Activated CD4-positive, alpha-beta T cell treated with anti-CD3 and anti-CD28 coated beads for 36 hours (primary cell): ENCODE measurements at regions not wholly inside any gene's neighbourhood (a gene's known extent, or its start where the extent isn't known, plus 50 kb on each side); places are given as distances from the start of the nearest gene placed in this dataset.

Experiments used
- ATAC-seq: fragments of 200-7000 bp; cut with Tn5 transposase; one replicate; pipeline ENCODE4 v1.10.0; 2021; ENCODE audit warnings: mild to moderate bottlenecking, moderate library complexity
- CTCF ChIA-PET: fragments of 350-600 bp; sonication (Branson Sonifier 250); formaldehyde crosslinking; loops from one replicate; lab custom pipeline; 2021; ENCODE audit warnings: antibody characterized with exemption; lab: Charles Lee
- POLR2A ChIA-PET: fragments of 350-600 bp; sonication (Branson Sonifier 250); formaldehyde crosslinking; loops from one replicate; lab custom pipeline; 2021; ENCODE audit warnings: antibody characterized with exemption, inconsistent platforms; lab: Charles Lee
- DNase-seq: peaks from one replicate; pipeline ENCODE4 v3.0.0-alpha.2; 2020
- H3K27ac Mint-ChIP-seq: one replicate; pipeline ENCODE4 v1.8.0; 2021; ENCODE audit warnings: mixed read lengths
- H3K27me3 Mint-ChIP-seq: one replicate; pipeline ENCODE4 v1.8.0; 2021; ENCODE audit warnings: mixed read lengths
- H3K36me3 Mint-ChIP-seq: one replicate; pipeline ENCODE4 v1.8.0; 2021; ENCODE audit warnings: low read depth, mixed read lengths
- H3K4me1 Mint-ChIP-seq: one replicate; pipeline ENCODE4 v1.8.0; 2021; ENCODE audit warnings: mixed read lengths
- H3K4me3 Mint-ChIP-seq: one replicate; pipeline ENCODE4 v1.8.0; 2021; ENCODE audit warnings: mild to moderate bottlenecking, moderate library complexity, mixed read lengths
- H3K9me3 Mint-ChIP-seq: one replicate; pipeline ENCODE4 v1.8.0; 2021; ENCODE audit warnings: low read depth, mixed read lengths
- intact Hi-C, 2 experiments: fragments of 100-400 bp; cut with DNase I in 1 of 2; cut with micrococcal nuclease in 1 of 2; formaldehyde crosslinking; loops; one replicate each; pipeline versions ENCODE4 v1.14.2 to v1.15.1; 2022 to 2024; cut with DNase I, micrococcal nuclease

DNA sequence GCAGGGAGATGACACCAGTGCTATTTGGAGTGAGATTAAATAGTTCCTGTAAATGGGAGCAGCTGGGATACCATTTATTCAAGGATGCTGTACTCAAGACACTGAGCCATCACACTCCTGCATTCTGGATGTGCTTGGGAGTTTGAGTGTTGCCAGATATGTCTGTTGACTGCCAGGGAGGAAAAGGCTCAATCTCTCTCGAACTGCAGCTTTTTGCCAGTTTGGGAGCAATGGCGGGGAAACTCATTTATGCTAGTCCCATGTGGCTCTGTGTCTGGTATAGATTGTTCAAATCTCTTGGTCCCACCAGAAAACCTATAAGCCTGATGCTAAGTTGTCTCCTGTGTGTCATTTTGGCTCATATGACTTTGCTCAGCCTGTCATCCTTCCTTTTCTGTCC is 363.6 kb downstream of the WDR72 start:
- H3K27me3 Mint-ChIP-seq: no peaks in the 10 kb centered on the region
- no peaks in the 10 kb centered on the region for H3K36me3 Mint-ChIP-seq
- intact Hi-C loops: no loop called here
- ATAC-seq (no peak), DNase-seq (no peak)
- CTCF ChIA-PET: no interaction called here
- no peak overlapping the region for H3K27ac Mint-ChIP-seq
- no peak overlapping the region for H3K4me3 Mint-ChIP-seq
- POLR2A ChIA-PET: no interaction called here
- no peaks in the 10 kb centered on the region for H3K9me3 Mint-ChIP-seq
- H3K4me1 Mint-ChIP-seq: no peaks in the 10 kb centered on the region

GRCh38 chr15:53390549-53390948 is 368.9 kb downstream of the WDR72 start:
- Mint-ChIP-seq H3K9me3 (no peaks in the 10 kb centered on the region), H3K36me3 (no peaks in the 10 kb centered on the region), H3K27me3 (no peaks in the 10 kb centered on the region), H3K4me3 (no peak overlapping the region), H3K4me1 (no peaks in the 10 kb centered on the region), H3K27ac (no peak overlapping the region)
- CTCF ChIA-PET: no interaction called here
- intact Hi-C loops: no loop called here
- no peak for ATAC-seq
- no peak for DNase-seq
- POLR2A ChIA-PET: no interaction called here

- ChIA-PET POLR2A (no interaction called here), CTCF (no interaction called here)
- Mint-ChIP-seq H3K4me1 (no peaks in the 10 kb centered on the region), H3K4me3 (no peak overlapping the region), H3K36me3 (no peaks in the 10 kb centered on the region), H3K9me3 (no peaks in the 10 kb centered on the region), H3K27me3 (no peaks in the 10 kb centered on the region), H3K27ac (no peak overlapping the region)
- no peak for ATAC-seq
- intact Hi-C loops: no loop called here
- DNase-seq: no peak
Measured at GRCh38 chr15:53389271-53390037, 370.0 kb downstream of the WDR72 start.

- no peak overlapping the region for H3K27ac Mint-ChIP-seq
- no peak for DNase-seq
- no peaks in the 10 kb centered on the region for H3K4me1 Mint-ChIP-seq
- intact Hi-C loops: no loop called here
- no peak for ATAC-seq
- H3K4me3 Mint-ChIP-seq: no peak overlapping the region
- H3K36me3 Mint-ChIP-seq: no peaks in the 10 kb centered on the region
- H3K9me3 Mint-ChIP-seq: no peaks in the 10 kb centered on the region
- ChIA-PET CTCF (no interaction called here), POLR2A (no interaction called here)
- H3K27me3 Mint-ChIP-seq: no peaks in the 10 kb centered on the region
Measured at GRCh38 chr15:53384417-53384816, 375.0 kb downstream of the WDR72 start.

GRCh38 chr15:53378096-53378800 is 381.2 kb downstream of the WDR72 start:
- no peak overlapping the region for H3K4me3 Mint-ChIP-seq
- ChIA-PET CTCF (no interaction called here), POLR2A (no interaction called here)
- H3K9me3 Mint-ChIP-seq: no peaks in the 10 kb centered on the region
- intact Hi-C loops: no loop called here
- H3K27me3 Mint-ChIP-seq: no peaks in the 10 kb centered on the region
- ATAC-seq: no peak
- no peaks in the 10 kb centered on the region for H3K36me3 Mint-ChIP-seq
- no peak for DNase-seq
- H3K4me1 Mint-ChIP-seq: no peaks in the 10 kb centered on the region
- no peak overlapping the region for H3K27ac Mint-ChIP-seq

- Mint-ChIP-seq H3K36me3 (no peaks in the 10 kb centered on the region), H3K27me3 (no peaks in the 10 kb centered on the region), H3K27ac (no peak overlapping the region), H3K9me3 (peaks cover 5% of the 10 kb centered on the region), H3K4me3 (no peak overlapping the region), H3K4me1 (no peaks in the 10 kb centered on the region)
- ChIA-PET POLR2A (no interaction called here), CTCF (no interaction called here)
- ATAC-seq: no peak
- no peak for DNase-seq
- intact Hi-C loops: no loop called here
Measured at GRCh38 chr15:53367740-53368139, 391.7 kb downstream of the WDR72 start.

DNA sequence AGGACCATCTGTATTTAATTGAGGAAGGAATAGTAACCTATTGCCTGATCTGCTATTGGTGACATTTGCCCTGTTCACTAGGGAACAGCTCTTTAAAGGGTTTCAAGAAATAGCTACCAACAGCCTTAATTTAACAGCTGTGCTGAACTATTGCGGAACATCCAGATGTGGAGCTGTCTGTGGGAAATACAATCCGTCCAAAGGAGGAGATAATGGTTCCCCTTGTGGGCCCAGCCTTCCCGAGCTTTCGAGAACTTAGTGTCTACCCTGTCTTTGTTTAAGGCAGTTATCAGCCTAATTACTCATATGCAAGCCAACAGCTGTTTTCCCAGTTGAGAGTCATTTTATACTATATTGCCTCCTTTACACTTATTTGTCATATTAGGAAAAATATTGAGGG is 398.6 kb downstream of the WDR72 start:
- POLR2A ChIA-PET: no interaction called here
- Mint-ChIP-seq H3K27me3 (no peaks in the 10 kb centered on the region), H3K36me3 (no peaks in the 10 kb centered on the region), H3K4me1 (no peaks in the 10 kb centered on the region), H3K27ac (no peak overlapping the region), H3K4me3 (no peak overlapping the region), H3K9me3 (no peaks in the 10 kb centered on the region)
- intact Hi-C loops: no loop called here
- CTCF ChIA-PET: no interaction called here
- no peak for DNase-seq
- no peak for ATAC-seq

DNA sequence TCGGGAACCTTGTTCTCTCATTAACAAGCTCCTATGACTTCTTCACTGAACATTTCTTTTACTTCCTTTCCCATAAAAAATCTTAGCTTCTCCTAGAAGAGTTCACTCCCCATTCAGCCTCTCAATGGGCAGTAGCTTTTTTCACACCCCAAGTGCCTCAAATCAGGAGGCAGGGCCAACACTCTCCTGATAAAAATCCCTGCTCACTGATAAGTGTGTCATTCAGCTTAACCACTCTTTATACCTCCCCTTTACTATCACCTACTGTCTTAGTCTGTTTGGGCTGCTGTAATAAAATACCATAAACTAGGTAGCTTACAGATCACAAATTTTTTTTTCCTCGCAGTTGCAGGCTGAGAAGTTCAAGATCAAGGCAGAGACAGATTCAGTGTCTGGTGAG is 400.4 kb downstream of the WDR72 start:
- no peak overlapping the region for H3K27ac Mint-ChIP-seq

GRCh38 chr15:53354874-53355273 is 404.6 kb downstream of the WDR72 start:
- Mint-ChIP-seq H3K36me3 (no peaks in the 10 kb centered on the region), H3K9me3 (no peaks in the 10 kb centered on the region), H3K27me3 (no peaks in the 10 kb centered on the region), H3K4me1 (no peaks in the 10 kb centered on the region), H3K27ac (no peak overlapping the region), H3K4me3 (no peak overlapping the region)
- DNase-seq (no peak), ATAC-seq (no peak)
- POLR2A ChIA-PET: no interaction called here
- CTCF ChIA-PET: no interaction called here
- intact Hi-C loops: no loop called here

More for the DNA sequence above, 400.4 kb downstream of the WDR72 start:
- H3K4me3 Mint-ChIP-seq: no peak overlapping the region
- intact Hi-C loops: no loop called here
- DNase-seq (no peak), ATAC-seq (no peak)
- POLR2A ChIA-PET: no interaction called here
- CTCF ChIA-PET: no interaction called here
- H3K4me1 Mint-ChIP-seq: no peaks in the 10 kb centered on the region
- H3K36me3 Mint-ChIP-seq: no peaks in the 10 kb centered on the region
- H3K9me3 Mint-ChIP-seq: no peaks in the 10 kb centered on the region
- no peaks in the 10 kb centered on the region for H3K27me3 Mint-ChIP-seq

DNA sequence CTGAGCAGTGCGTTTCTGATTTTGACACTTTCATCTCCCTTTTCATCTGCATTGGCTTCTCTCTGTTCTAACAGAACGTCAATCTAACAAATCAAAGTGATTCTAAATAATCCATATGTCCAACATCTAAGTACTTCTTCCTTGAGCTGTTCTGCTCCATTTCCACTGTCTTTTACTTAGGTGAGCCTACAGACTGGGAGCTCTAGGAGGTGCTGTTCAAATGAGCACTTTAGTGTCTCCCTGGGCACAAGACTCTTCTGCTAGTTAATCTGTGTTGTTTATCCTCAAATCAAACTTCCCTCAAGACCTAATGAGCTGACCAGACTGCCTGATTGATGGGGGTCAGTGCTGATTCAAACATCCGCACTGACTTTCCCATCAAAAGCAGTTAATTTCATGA is 408.1 kb downstream of the WDR72 start:
- H3K36me3 Mint-ChIP-seq: no peaks in the 10 kb centered on the region
- no peaks in the 10 kb centered on the region for H3K4me1 Mint-ChIP-seq
- H3K4me3 Mint-ChIP-seq: no peak overlapping the region
- intact Hi-C loops: no loop called here
- no peaks in the 10 kb centered on the region for H3K9me3 Mint-ChIP-seq
- ATAC-seq (no peak), DNase-seq (no peak)
- H3K27me3 Mint-ChIP-seq: peaks cover 2% of the 10 kb centered on the region
- ChIA-PET POLR2A (no interaction called here), CTCF (no interaction called here)
- H3K27ac Mint-ChIP-seq: no peak overlapping the region

DNA sequence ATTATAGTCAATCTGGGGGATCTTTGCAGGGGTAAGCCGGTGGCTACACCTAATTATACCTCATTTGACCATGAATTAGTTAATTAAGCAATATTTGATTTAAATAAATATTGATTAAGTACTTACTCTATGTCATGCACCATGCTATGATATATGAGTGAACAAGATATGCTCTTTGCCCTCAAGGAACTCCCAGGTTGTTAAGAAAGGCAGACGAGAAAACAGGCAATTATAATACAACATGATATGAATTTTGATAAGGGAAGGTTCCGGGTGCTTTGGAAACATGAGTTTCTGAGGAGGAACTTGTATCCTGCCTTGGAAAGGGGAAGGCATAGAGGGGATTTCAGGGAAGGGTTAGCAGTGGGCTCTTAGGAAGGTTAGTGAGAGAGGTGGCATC is 412.9 kb downstream of the WDR72 start:
- Mint-ChIP-seq H3K4me3 (no peak overlapping the region), H3K4me1 (no peaks in the 10 kb centered on the region), H3K27me3 (peaks cover 4% of the 10 kb centered on the region), H3K27ac (no peak overlapping the region), H3K36me3 (no peaks in the 10 kb centered on the region), H3K9me3 (peaks cover 2% of the 10 kb centered on the region)
- intact Hi-C loops: no loop called here
- POLR2A ChIA-PET: no interaction called here
- DNase-seq (no peak), ATAC-seq (no peak)
- CTCF ChIA-PET: no interaction called here

- H3K4me3 Mint-ChIP-seq: no peak overlapping the region
- H3K36me3 Mint-ChIP-seq: no peaks in the 10 kb centered on the region
- intact Hi-C loops: no loop called here
- no peak overlapping the region for H3K27ac Mint-ChIP-seq
- no peaks in the 10 kb centered on the region for H3K27me3 Mint-ChIP-seq
- ChIA-PET POLR2A (no interaction called here), CTCF (no interaction called here)
- no peaks in the 10 kb centered on the region for H3K4me1 Mint-ChIP-seq
- ATAC-seq: no peak
- DNase-seq: no peak
- no peaks in the 10 kb centered on the region for H3K9me3 Mint-ChIP-seq
Measured at GRCh38 chr15:53331328-53332190, 427.9 kb downstream of the WDR72 start.
